Loucy (cell line): ENCODE measurements at regions not wholly inside any gene's neighbourhood (a gene's known extent, or its start where the extent isn't known, plus 50 kb on each side); places are given as distances from the start of the nearest gene placed in this dataset.

ENCODE experiments used
- EZH2phosphoT487 ChIP-seq: fragments of 200-600 bp; IDR thresholded peaks from 2 replicates; pipeline ENCODE4 v1.6.1; 2018; ENCODE audit warnings: antibody characterized with exemption, mild to moderate bottlenecking, moderate library complexity, borderline replicate concordance
- TF ChIP-seq, protein P1 (sequence below): fragments of 200-600 bp; sonication (generic); conservative IDR thresholded peaks from 2 replicates; pipeline ENCODE4 v1.5.1; 2014; ENCODE audit warnings: mild to moderate bottlenecking, antibody characterized with exemption, low read length

- TF ChIP-seq, protein P1, sequence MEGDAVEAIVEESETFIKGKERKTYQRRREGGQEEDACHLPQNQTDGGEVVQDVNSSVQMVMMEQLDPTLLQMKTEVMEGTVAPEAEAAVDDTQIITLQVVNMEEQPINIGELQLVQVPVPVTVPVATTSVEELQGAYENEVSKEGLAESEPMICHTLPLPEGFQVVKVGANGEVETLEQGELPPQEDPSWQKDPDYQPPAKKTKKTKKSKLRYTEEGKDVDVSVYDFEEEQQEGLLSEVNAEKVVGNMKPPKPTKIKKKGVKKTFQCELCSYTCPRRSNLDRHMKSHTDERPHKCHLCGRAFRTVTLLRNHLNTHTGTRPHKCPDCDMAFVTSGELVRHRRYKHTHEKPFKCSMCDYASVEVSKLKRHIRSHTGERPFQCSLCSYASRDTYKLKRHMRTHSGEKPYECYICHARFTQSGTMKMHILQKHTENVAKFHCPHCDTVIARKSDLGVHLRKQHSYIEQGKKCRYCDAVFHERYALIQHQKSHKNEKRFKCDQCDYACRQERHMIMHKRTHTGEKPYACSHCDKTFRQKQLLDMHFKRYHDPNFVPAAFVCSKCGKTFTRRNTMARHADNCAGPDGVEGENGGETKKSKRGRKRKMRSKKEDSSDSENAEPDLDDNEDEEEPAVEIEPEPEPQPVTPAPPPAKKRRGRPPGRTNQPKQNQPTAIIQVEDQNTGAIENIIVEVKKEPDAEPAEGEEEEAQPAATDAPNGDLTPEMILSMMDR: no peak
- no peak for TF ChIP-seq EZH2phosphoT487
Observed at GRCh38 chr6:92243315-92243714, 1176.0 kb downstream of the EPHA7 start.
